Neural crest cell (in vitro differentiated cells): ENCODE measurements at regions not wholly inside any gene's neighbourhood (a gene's known extent, or its start where the extent isn't known, plus 50 kb on each side); places are given as distances from the start of the nearest gene placed in this dataset.

Experiments
- DNase-seq: peaks from one replicate; pipeline ENCODE4 v3.0.0; 2021; ENCODE audit warnings: low read depth, mixed read lengths, low spot score
- H3K27ac Mint-ChIP-seq: one replicate; pipeline ENCODE4 v1.8.0; 2021; ENCODE audit warnings: mild to moderate bottlenecking, mixed read lengths; ENCODE audit not compliant: unreplicated experiment
- H3K27me3 Mint-ChIP-seq: 2 replicates; pipeline ENCODE4 v1.8.0; 2021; ENCODE audit warnings: low read depth, mild to moderate bottlenecking, mixed read lengths
- H3K36me3 Mint-ChIP-seq: 2 replicates; pipeline ENCODE4 v1.8.0; 2021; ENCODE audit warnings: low read depth, mild to moderate bottlenecking, mixed read lengths
- H3K4me1 Mint-ChIP-seq: 2 replicates; pipeline ENCODE4 v1.8.0; 2021; ENCODE audit warnings: mixed read lengths
- H3K4me3 Mint-ChIP-seq: one replicate; pipeline ENCODE4 v1.8.0; 2021; ENCODE audit warnings: mild to moderate bottlenecking, mixed read lengths
- H3K9me3 Mint-ChIP-seq: 2 replicates; pipeline ENCODE4 v1.8.0; 2021; ENCODE audit warnings: mixed read lengths
- CTCF ChIP-seq: fragments of 200-600 bp; sonication (generic); conservative IDR thresholded peaks from 2 replicates; pipeline ENCODE4 v1.5.0; 2021; ENCODE audit warnings: antibody characterized with exemption, mild to moderate bottlenecking

- Mint-ChIP-seq H3K27ac (no peak overlapping the region), H3K36me3 (peaks cover 6% of the 10 kb centered on the region), H3K4me3 (no peak overlapping the region), H3K27me3 (peaks cover 4% of the 10 kb centered on the region), H3K4me1 (no peaks in the 10 kb centered on the region), H3K9me3 (peaks cover 9% of the 10 kb centered on the region)
- TF ChIP-seq CTCF = no peak
- no peak for DNase-seq
Measured at GRCh38 chr15:92538115-92538514, 117.5 kb downstream of the FAM174B start.

- H3K36me3 Mint-ChIP-seq = peaks cover 6% of the 10 kb centered on the region
- H3K27ac Mint-ChIP-seq = no peak overlapping the region
- H3K4me3 Mint-ChIP-seq = no peak overlapping the region
- no peaks in the 10 kb centered on the region for H3K4me1 Mint-ChIP-seq
- no peak for DNase-seq
- TF ChIP-seq CTCF = no peak
- peaks cover 11% of the 10 kb centered on the region for H3K9me3 Mint-ChIP-seq
- H3K27me3 Mint-ChIP-seq = peaks cover 4% of the 10 kb centered on the region
Measured at GRCh38 chr15:92533298-92533697, 122.3 kb downstream of the FAM174B start.

GRCh38 chr15:92531406-92531805 lies 124.2 kb downstream of the FAM174B start:
- H3K4me3 Mint-ChIP-seq = no peak overlapping the region
- no peaks in the 10 kb centered on the region for H3K4me1 Mint-ChIP-seq
- H3K9me3 Mint-ChIP-seq = peaks cover 11% of the 10 kb centered on the region
- peaks cover 4% of the 10 kb centered on the region for H3K27me3 Mint-ChIP-seq
- no peak for TF ChIP-seq CTCF
- H3K36me3 Mint-ChIP-seq = peaks cover 6% of the 10 kb centered on the region
- no peak for DNase-seq
- no peak overlapping the region for H3K27ac Mint-ChIP-seq

GRCh38 chr15:92528736-92529135 lies 126.8 kb downstream of the FAM174B start:
- no peak for TF ChIP-seq CTCF
- peaks cover 4% of the 10 kb centered on the region for H3K27me3 Mint-ChIP-seq
- H3K4me3 Mint-ChIP-seq = no peak overlapping the region
- H3K27ac Mint-ChIP-seq = no peak overlapping the region
- peaks cover 12% of the 10 kb centered on the region for H3K4me1 Mint-ChIP-seq
- no peak for DNase-seq
- H3K36me3 Mint-ChIP-seq = no peaks in the 10 kb centered on the region
- peaks cover 4% of the 10 kb centered on the region for H3K9me3 Mint-ChIP-seq

DNA sequence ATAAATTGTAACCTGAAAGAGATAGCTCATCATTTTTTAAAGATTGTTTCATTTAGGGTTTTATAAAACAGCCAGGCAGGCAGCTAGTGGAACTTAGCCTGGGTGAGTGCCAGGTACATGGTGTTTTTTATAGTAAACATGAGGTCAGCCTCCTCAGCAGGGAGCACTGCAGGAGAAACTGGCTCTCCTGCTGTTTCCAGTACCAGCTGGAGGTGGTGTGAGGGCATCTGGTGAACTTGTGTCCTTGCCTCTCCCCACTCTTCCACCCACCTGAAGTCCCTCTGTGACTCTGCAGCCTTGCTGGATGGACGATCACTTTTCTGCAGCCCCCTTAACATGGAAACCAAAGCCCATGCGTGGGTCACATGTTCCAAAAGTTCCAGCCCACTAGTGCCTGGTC lies 128.4 kb downstream of the FAM174B start:
- Mint-ChIP-seq H3K4me3 (no peak overlapping the region), H3K27ac (no peak overlapping the region), H3K36me3 (no peaks in the 10 kb centered on the region), H3K4me1 (peaks cover 12% of the 10 kb centered on the region), H3K27me3 (peaks cover 4% of the 10 kb centered on the region), H3K9me3 (peaks cover 4% of the 10 kb centered on the region)
- TF ChIP-seq CTCF = no peak
- DNase-seq = no peak

GRCh38 chr15:92525758-92526245 lies 129.8 kb downstream of the FAM174B start:
- Mint-ChIP-seq H3K4me3 (no peak overlapping the region), H3K36me3 (no peaks in the 10 kb centered on the region), H3K27me3 (peaks cover 4% of the 10 kb centered on the region), H3K27ac (no peak overlapping the region), H3K4me1 (peaks cover 19% of the 10 kb centered on the region), H3K9me3 (peaks cover 4% of the 10 kb centered on the region)
- DNase-seq = no peak
- TF ChIP-seq CTCF = no peak
